GM20000 (cell line): ENCODE measurements at regions not wholly inside any gene's neighbourhood (a gene's known extent, or its start where the extent isn't known, plus 50 kb on each side); places are given as distances from the start of the nearest gene placed in this dataset.

Experiments
- DNase-seq: peaks from one replicate; pipeline ENCODE4 v3.0.0; 2012; ENCODE audit warnings: low spot score
- TF ChIP-seq, protein P1 (sequence below): IDR thresholded peaks from 2 replicates; pipeline ENCODE4 v1.5.1; 2012; ENCODE audit warnings: mild to moderate bottlenecking, control low read depth; ENCODE audit errors: extremely low read depth, missing control alignments

DNA sequence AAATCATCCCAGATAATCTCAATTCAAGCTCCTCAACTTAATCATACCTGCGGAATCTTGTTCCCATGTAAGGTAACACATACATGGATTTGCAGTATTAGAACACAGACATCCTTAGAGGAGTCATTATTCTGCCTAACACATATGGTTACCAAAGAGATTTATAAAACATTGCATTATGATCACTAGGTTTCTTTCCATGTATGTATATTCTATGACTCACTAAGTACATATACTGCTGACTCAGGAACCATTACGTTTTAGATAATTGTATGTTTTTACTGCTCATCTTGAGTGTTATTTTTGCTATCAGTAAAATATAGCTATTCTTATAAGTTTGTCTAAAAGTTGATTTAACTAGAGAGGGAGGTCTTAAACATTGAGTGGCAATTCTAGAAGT, 182.9 kb downstream of the SLITRK6 start:
- TF ChIP-seq, protein P1, sequence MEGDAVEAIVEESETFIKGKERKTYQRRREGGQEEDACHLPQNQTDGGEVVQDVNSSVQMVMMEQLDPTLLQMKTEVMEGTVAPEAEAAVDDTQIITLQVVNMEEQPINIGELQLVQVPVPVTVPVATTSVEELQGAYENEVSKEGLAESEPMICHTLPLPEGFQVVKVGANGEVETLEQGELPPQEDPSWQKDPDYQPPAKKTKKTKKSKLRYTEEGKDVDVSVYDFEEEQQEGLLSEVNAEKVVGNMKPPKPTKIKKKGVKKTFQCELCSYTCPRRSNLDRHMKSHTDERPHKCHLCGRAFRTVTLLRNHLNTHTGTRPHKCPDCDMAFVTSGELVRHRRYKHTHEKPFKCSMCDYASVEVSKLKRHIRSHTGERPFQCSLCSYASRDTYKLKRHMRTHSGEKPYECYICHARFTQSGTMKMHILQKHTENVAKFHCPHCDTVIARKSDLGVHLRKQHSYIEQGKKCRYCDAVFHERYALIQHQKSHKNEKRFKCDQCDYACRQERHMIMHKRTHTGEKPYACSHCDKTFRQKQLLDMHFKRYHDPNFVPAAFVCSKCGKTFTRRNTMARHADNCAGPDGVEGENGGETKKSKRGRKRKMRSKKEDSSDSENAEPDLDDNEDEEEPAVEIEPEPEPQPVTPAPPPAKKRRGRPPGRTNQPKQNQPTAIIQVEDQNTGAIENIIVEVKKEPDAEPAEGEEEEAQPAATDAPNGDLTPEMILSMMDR: no peak
- DNase-seq: no peak

DNA sequence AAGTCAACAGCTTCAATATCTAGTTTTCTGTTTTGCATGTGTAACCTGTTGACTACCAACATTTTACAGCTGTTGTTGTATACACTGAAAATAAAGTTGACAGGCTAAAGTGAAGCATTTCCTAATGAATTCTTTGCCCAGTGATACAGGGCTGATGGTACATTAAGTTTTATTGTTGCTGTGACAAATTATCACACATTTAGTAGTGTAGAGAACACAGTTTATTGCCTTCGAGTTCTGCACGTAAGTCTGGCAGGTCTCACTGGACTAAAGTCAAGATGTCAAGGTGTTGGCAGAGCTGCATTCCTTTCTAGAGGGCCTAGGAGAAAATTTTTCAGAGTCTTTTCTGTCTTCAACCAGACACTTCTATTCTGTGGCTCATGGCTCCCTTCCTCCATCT, 184.2 kb downstream of the SLITRK6 start:
- TF ChIP-seq, protein P1: no peak
- no peak for DNase-seq

DNA sequence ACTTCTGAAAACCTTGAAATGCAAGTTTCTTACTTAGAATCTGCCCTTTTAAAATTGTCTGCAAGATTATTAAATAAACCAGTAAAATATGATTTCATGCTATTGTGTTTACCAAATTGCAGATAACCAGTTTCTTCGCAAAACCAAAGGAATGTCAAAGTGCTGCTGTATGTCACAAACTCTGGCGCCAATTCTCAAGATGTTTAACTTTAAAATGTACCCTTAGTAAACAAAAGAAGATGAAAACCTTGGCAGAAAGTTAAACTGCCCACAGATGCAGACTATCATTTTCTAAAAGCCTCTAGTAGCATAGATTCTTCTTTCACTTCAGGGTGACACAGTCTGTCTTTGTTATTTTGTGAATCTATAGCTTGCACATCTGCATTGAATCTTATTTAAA, 189.2 kb downstream of the SLITRK6 start:
- no peak for DNase-seq
- TF ChIP-seq, protein P1: no peak

DNA sequence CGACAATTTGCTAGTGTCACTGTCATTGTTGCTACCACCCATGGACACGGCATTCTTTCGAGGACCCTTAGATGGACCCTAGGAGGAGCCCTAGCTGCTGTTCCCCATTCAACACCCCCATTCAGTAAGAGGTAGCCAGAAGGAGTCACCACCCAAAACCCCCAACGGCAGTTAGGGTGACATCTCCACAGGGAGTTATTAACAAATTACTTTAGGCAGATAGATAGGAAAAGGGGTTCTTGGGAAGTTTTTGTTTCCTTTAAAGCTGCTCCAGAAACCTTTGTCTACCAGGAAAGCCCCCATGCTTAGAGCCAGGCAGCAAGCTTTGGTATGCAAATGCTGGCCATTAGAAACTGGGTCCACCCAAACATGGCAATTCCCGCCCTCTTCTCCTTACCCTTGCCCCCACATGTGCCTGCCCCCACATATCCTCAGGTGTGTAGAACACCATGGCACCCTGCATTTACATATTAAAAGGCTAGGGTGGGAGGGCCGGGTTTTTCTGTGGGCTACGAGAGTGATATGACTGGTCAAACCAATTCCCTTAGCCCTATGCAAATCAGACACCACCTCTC, 190.9 kb downstream of the SLITRK6 start:
- DNase-seq: no peak
- TF ChIP-seq, protein P1: no peak

DNA sequence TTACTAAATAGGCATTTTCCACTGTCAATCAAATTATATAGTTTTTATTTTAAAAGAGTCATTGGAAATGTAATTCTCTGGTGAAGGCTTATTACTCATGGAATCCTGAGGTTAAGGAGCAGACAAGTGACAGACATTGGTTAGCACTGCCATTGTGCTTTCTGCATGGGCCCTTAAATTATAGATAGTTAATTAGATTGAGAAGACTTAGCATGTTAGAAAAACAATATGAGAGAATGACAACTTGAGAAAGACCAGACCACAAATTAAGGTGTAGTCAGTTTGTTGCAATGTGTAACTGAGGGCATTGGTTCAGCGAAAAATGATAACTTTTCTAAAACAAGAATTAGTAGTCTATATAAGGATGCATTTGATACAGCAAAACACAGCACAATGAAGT, 195.5 kb downstream of the SLITRK6 start:
- TF ChIP-seq, protein P1: no peak
- no peak for DNase-seq

DNA sequence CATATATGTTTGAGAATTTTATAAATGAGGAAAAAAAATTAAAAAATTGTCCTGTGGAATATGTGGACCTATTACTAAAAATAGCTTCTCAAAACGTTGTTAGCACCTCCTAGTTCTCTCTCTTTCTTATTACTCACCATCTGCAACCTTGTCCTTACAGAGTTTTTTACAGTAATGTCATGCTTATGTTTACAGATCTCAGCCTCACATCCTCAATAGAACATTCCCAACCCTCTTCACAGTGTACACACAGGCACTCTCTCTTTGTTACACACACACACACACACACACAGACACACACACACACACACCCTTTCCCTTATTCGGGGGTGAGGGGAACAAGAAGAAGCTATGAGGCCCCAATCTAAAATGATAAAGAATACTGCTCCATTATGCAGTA, 197.7 kb downstream of the SLITRK6 start:
- TF ChIP-seq, protein P1: no peak
- DNase-seq: no peak

DNA sequence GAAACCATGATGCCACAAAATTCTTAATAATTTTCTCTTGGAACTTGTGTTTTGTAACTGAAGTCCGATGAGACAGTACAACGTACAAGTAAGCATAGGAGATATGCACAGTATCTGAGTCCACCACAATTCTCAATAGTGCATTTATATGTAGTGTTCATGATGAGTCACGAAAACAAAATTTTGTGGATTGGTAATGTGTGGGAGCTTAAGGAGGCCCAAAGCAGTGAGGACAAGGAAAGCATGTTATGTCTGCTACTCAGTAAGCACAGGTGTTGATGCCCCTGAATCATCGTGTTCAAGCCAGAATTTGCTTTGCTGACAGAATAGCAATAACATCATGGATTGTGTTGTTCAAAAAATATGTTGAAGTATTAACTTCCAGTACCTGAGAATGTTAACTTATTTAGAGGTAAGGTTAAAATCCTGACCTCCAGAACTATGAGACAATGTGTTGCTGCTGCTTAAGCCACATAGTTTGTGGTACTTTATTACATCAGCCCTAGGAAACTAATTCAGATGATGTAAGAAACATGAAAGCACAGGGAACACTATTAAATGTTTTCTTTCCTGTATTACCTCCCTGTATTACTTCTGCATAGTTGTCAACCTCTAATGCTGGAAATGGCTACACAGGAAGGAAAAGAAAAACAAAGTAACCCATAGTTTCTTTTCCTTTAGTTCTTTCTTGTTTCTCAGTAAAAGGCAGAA, 201.3 kb downstream of the SLITRK6 start:
- no peak for DNase-seq

More for the DNA sequence above, 201.3 kb downstream of the SLITRK6 start:
- TF ChIP-seq, protein P1: no peak
